Gastrocnemius medialis (tissue), 4 donors: ENCODE measurements at regions not wholly inside any gene's neighbourhood (a gene's known extent, or its start where the extent isn't known, plus 50 kb on each side); places are given as distances from the start of the nearest gene placed in this dataset.

Experiments
- ATAC-seq, 2 donors: fragments of 150-250 bp; one replicate each; pipeline ENCODE4 v1.9.1; 2016
- DNase-seq, 2 donors: peaks; one replicate each; pipeline ENCODE4 v3.0.0-alpha.2; 2019
- H3K27ac ChIP-seq, 4 donors: fragments of 200-600 bp; sonication (generic); 1 replicate in 1 of 4; 2 replicates in 3 of 4; pipeline ENCODE4 v1.5.1; 2016 to 2018; ENCODE audit warnings: mild to moderate bottlenecking in 2 of 4, moderate library complexity in 1 of 4
- H3K27me3 ChIP-seq, 3 donors: fragments of 200-600 bp; sonication (generic) in 2 of 3; 1 replicate in 1 of 3; 2 replicates in 2 of 3; pipeline versions ENCODE4 v1.5.1 to v1.6.0; 2016 to 2019; ENCODE audit warnings: mild to moderate bottlenecking in 1 of 3, moderate library complexity in 1 of 3
- H3K36me3 ChIP-seq, 2 donors: fragments of 200-600 bp; sonication (generic) in 1 of 2; one replicate each; pipeline ENCODE4 v1.5.1; 2017 to 2018
- H3K4me1 ChIP-seq, 2 donors: fragments of 200-600 bp; sonication (generic) in 1 of 2; one replicate each; pipeline ENCODE4 v1.5.1; 2016 to 2017; ENCODE audit warnings: mild to moderate bottlenecking in 2 of 2
- H3K4me3 ChIP-seq, 4 donors: fragments of 200-600 bp; sonication (generic) in 3 of 4; 1 replicate in 1 of 4; 2 replicates in 3 of 4; pipeline ENCODE4 v1.5.1; 2016 to 2019; ENCODE audit warnings: mild to moderate bottlenecking in 2 of 4
- H3K9me3 ChIP-seq, 3 donors: fragments of 200-600 bp; sonication (generic) in 2 of 3; 1 replicate in 1 of 3; 2 replicates in 2 of 3; pipeline ENCODE4 v1.5.1; 2016 to 2019
- POLR2A ChIP-seq, 2 donors: fragments of 450-650 bp; IDR thresholded peaks; one replicate each; pipeline ENCODE4 v1.6.1; 2017; ENCODE audit warnings: antibody characterized with exemption in 2 of 2, mild to moderate bottlenecking in 2 of 2, moderate library complexity in 2 of 2
- in situ Hi-C, 4 donors: fragments of 200-750 bp; cut with MboI; loops; one replicate each; pipeline versions ENCODE4 v1.15.0 to v1.8.0; 2017; ENCODE audit warnings: low sequenced_read_pairs in 4 of 4
- intact Hi-C: fragments of 100-400 bp; cut with DNase I; formaldehyde crosslinking; loops from one replicate; pipeline ENCODE4 v1.15.1; 2023; ENCODE audit warnings: low total_unique reads
- TF ChIP-seq, protein P1 (sequence below), 5 experiments: fragments of 450-650 bp in 3 of 5; fragments of 200-600 bp in 2 of 5; sonication (generic) in 2 of 5; IDR thresholded peaks in 4 of 5; conservative IDR thresholded peaks in 1 of 5; 1 replicate in 4 of 5; 2 replicates in 1 of 5; pipeline ENCODE4 v1.5.1; 2016 to 2019; ENCODE audit warnings: antibody characterized with exemption in 5 of 5, mild to moderate bottlenecking in 3 of 5, moderate library complexity in 3 of 5

DNA sequence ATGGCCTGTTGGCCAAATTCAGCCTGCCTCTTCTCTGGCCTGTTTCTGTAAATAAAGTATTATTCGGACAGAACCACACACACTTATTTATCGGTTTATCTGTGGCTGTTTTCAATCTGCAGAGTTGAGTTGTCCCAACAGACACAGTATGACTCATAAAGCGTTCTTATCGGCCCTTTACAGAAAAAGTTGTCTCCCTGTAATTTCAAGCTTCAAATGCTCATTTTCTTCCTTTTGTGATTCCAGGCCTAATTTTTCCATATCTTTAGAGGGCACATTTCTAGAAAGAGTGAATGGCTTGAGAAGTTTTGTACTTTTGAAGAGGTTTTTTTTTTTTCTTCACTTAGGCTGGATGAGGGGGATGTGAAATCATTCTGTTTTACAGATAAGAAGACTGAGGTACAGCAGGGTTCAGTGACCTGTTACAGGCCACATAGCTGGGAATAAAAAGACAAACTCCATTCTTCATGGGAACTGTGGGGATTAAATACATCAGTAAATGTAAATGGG is 440.9 kb downstream of the TSHZ3 start:
- intact Hi-C loops = no loop called here
- ATAC-seq (no peak), DNase-seq (no peak)
- in situ Hi-C loops = no loop called here
- Histone ChIP-seq H3K36me3 (no peaks in the 10 kb centered on the region), H3K4me1 (no peaks in the 10 kb centered on the region), H3K27ac (no peak overlapping the region), H3K27me3 (no peaks in the 10 kb centered on the region), H3K4me3 (no peak overlapping the region), H3K9me3 (no peaks in the 10 kb centered on the region)
- no peak for TF ChIP-seq POLR2A (IDR thresholded peaks at IDR 0.05)
- TF ChIP-seq, protein P1, sequence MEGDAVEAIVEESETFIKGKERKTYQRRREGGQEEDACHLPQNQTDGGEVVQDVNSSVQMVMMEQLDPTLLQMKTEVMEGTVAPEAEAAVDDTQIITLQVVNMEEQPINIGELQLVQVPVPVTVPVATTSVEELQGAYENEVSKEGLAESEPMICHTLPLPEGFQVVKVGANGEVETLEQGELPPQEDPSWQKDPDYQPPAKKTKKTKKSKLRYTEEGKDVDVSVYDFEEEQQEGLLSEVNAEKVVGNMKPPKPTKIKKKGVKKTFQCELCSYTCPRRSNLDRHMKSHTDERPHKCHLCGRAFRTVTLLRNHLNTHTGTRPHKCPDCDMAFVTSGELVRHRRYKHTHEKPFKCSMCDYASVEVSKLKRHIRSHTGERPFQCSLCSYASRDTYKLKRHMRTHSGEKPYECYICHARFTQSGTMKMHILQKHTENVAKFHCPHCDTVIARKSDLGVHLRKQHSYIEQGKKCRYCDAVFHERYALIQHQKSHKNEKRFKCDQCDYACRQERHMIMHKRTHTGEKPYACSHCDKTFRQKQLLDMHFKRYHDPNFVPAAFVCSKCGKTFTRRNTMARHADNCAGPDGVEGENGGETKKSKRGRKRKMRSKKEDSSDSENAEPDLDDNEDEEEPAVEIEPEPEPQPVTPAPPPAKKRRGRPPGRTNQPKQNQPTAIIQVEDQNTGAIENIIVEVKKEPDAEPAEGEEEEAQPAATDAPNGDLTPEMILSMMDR (IDR thresholded peaks at IDR 0.05 in 4 of 5, conservative IDR thresholded peaks at IDR 0.05 in 1 of 5) = no peak

DNA sequence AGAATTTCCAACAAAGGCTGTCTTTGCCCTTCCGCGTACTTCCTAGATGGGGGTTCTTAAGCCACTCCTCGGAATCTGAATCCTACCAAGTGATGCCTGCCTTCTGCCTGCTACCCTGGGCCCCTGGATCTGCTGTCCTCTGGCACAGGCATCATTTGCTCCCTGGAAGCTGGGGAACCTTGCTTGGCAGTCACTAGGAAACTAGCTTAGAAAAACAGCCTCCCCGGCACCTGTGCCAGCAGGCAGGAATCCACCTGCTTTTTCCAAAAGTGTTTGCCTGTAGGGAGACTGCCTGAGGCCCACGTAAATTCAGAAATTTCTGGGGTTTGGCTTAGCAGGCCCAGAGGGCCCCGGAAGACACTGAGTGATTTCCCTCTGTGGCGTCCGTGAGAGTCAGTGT is 442.4 kb downstream of the TSHZ3 start:
- no peaks in the 10 kb centered on the region for H3K27me3 ChIP-seq
- no peaks in the 10 kb centered on the region for H3K9me3 ChIP-seq
- H3K27ac ChIP-seq = no peak overlapping the region
- TF ChIP-seq POLR2A (IDR thresholded peaks at IDR 0.05) = no peak
- TF ChIP-seq, protein P1 (IDR thresholded peaks at IDR 0.05 in 4 of 5, conservative IDR thresholded peaks at IDR 0.05 in 1 of 5) = no peak
- no peak overlapping the region for H3K4me3 ChIP-seq
- DNase-seq = no peak
- ATAC-seq = no peak
- no peaks in the 10 kb centered on the region for H3K36me3 ChIP-seq
- intact Hi-C loops (no loop called here), in situ Hi-C loops (no loop called here)
- no peaks in the 10 kb centered on the region for H3K4me1 ChIP-seq

DNA sequence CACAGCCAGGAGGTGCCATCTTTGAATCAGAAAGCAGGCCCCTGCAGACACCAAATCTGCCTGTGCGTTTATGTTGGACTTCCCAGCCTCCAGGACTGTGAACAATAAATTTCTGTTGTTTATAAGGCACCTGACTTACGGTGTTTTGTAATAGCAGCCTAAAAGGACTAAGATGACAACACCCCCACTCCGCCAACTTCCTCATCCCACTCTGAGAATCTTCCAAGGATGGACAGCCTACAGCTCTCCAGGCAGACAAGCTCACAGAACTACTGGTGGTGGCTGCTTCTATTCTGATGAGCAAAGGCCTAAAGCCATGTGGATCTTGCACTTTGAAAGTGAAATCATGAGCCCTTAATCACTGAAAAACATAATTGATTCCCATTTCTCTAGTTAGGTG is 449.2 kb downstream of the TSHZ3 start:
- Histone ChIP-seq H3K27me3 (no peaks in the 10 kb centered on the region), H3K36me3 (no peaks in the 10 kb centered on the region), H3K4me1 (peaks cover 4 to 16% of the 10 kb centered on the region in 2 donors), H3K27ac (no peak overlapping the region), H3K9me3 (no peaks in the 10 kb centered on the region), H3K4me3 (no peak overlapping the region)
- intact Hi-C loops (no loop called here), in situ Hi-C loops (no loop called here)
- TF ChIP-seq POLR2A (IDR thresholded peaks at IDR 0.05) = no peak
- TF ChIP-seq, protein P1 (IDR thresholded peaks at IDR 0.05 in 4 of 5, conservative IDR thresholded peaks at IDR 0.05 in 1 of 5) = no peak
- ATAC-seq = no peak
- DNase-seq = no peak

DNA sequence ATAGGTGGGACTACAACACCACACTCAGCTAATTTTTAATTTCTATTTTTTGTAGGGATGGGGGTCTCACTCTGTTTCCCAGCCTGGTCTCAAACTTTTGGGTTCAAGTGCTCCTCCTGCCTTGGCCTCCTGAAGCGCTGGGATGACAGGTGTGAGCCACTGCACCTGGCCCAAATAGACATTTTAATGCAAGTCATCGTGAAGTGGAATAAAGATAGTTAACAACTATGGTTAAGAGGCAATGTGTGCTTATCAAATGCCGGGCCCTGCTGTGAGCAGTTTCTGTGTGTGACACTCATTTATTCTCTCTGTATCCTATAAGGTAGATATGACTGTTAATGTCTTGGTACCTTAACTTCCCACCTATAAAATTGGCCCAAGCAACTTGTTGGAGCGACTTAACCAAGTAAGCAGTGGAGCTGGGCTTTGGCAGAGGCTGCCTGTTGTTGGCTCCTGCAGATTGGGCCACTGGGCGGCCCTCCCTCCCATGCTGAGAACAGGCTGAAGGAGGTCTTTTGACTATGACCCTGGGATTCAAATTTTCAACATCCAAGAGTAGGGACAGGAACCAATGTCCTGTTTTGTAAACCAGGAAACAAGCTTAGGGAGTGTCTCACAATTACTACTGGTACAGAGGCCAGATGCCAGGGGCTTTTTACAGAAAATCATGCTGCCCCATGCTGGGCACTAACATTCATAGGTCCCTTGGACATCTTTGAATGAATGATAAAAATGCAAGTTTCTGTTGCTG is 450.7 kb downstream of the TSHZ3 start:
- ATAC-seq = no peak
- Histone ChIP-seq H3K27ac (no peak overlapping the region), H3K9me3 (no peaks in the 10 kb centered on the region), H3K4me1 (peaks cover 4 to 16% of the 10 kb centered on the region in 2 donors), H3K4me3 (no peak overlapping the region), H3K36me3 (no peaks in the 10 kb centered on the region), H3K27me3 (no peaks in the 10 kb centered on the region)
- DNase-seq = no peak
- intact Hi-C loops (no loop called here), in situ Hi-C loops (no loop called here)
- TF ChIP-seq, protein P1 (IDR thresholded peaks at IDR 0.05 in 4 of 5, conservative IDR thresholded peaks at IDR 0.05 in 1 of 5) = no peak
- no peak for TF ChIP-seq POLR2A (IDR thresholded peaks at IDR 0.05)
